Activated CD4-positive, alpha-beta T cell treated with anti-CD3 and anti-CD28 coated beads for 36 hours (primary cell): ENCODE measurements at regions not wholly inside any gene's neighbourhood (a gene's known extent, or its start where the extent isn't known, plus 50 kb on each side); places are given as distances from the start of the nearest gene placed in this dataset.

ENCODE experiments used
- ATAC-seq: fragments of 200-7000 bp; cut with Tn5 transposase; one replicate; pipeline ENCODE4 v1.10.0; 2021; ENCODE audit warnings: mild to moderate bottlenecking, moderate library complexity
- CTCF ChIA-PET: fragments of 350-600 bp; sonication (Branson Sonifier 250); formaldehyde crosslinking; loops from one replicate; lab custom pipeline; 2021; ENCODE audit warnings: antibody characterized with exemption; lab: Charles Lee
- POLR2A ChIA-PET: fragments of 350-600 bp; sonication (Branson Sonifier 250); formaldehyde crosslinking; loops from one replicate; lab custom pipeline; 2021; ENCODE audit warnings: antibody characterized with exemption, inconsistent platforms; lab: Charles Lee
- DNase-seq: peaks from one replicate; pipeline ENCODE4 v3.0.0-alpha.2; 2020
- H3K27ac Mint-ChIP-seq: one replicate; pipeline ENCODE4 v1.8.0; 2021; ENCODE audit warnings: mixed read lengths
- H3K27me3 Mint-ChIP-seq: one replicate; pipeline ENCODE4 v1.8.0; 2021; ENCODE audit warnings: mixed read lengths
- H3K36me3 Mint-ChIP-seq: one replicate; pipeline ENCODE4 v1.8.0; 2021; ENCODE audit warnings: low read depth, mixed read lengths
- H3K4me1 Mint-ChIP-seq: one replicate; pipeline ENCODE4 v1.8.0; 2021; ENCODE audit warnings: mixed read lengths
- H3K4me3 Mint-ChIP-seq: one replicate; pipeline ENCODE4 v1.8.0; 2021; ENCODE audit warnings: mild to moderate bottlenecking, moderate library complexity, mixed read lengths
- H3K9me3 Mint-ChIP-seq: one replicate; pipeline ENCODE4 v1.8.0; 2021; ENCODE audit warnings: low read depth, mixed read lengths
- intact Hi-C, 2 experiments: fragments of 100-400 bp; cut with DNase I in 1 of 2; cut with micrococcal nuclease in 1 of 2; formaldehyde crosslinking; loops; one replicate each; pipeline versions ENCODE4 v1.14.2 to v1.15.1; 2022 to 2024; cut with DNase I, micrococcal nuclease

DNA sequence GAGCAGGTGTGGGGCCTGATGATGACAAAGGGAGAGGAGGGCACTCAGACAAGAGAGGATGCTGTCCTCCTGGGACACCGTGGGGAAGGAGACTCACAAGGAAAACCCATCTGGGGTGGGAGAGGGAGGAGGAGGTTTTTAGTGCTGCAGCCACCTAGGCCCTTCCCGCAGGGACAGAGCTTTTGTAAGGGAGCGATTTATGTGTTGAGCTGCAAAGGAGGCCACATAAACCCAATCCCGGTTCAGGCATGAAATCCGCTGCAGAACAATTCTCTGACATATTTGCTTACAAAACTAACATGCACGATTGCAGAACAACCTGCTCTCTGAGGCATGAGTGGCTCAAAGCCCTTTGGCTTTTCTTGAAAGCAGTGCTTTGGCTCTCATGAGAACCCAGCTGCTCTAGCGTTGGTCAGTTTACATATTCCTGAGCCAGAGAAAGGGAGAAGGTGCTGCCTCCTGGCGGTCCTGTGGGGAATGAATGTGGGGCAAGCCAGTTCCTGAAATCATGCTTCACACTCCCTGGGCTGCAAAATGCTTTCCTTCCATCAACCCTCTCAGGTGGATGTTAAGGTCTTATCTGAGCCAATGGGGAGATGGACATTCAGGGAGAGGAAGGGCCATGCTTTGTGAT lies 122.4 kb upstream of the NLRP1 start:
- no peaks in the 10 kb centered on the region for H3K9me3 Mint-ChIP-seq
- H3K4me3 Mint-ChIP-seq = no peak overlapping the region
- no peaks in the 10 kb centered on the region for H3K4me1 Mint-ChIP-seq
- H3K27ac Mint-ChIP-seq = no peak overlapping the region
- ATAC-seq (peak; percentile 63), DNase-seq (peak; percentile 78)
- ChIA-PET POLR2A (no interaction called here), CTCF (interaction anchor here (0.7 to 3.2 kb wide), 18 partner anchors 10 to 882 kb away, joined by 3 to 28 read pairs (median 4); partner anchors contain the start of gene NLRP1)
- no peaks in the 10 kb centered on the region for H3K36me3 Mint-ChIP-seq
- intact Hi-C loops = loop anchor here (1.0 to 5.0 kb wide), 3 partner anchors 114 to 716 kb away; no protein-coding TSS in a partner anchor
- peaks cover 12% of the 10 kb centered on the region for H3K27me3 Mint-ChIP-seq

DNA sequence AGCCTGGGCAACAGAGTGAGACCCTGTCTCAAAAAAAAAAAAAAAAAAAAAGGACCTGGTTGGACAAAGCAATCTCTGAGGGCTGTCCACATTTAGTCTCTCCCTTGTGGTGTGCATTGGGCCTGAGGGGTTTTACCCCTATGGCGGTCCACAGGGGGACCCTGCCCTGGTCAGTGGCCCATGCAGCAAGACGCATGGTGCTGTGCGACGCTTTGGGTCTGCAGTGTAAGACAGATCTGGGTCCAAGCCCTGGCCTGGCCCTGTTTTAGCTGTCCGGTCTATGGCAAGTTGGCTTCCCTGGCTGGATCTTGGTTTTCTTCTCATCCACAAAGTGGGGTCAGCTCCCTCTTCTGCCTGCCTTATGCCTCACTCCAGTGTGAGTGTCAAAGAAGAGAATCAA lies 123.2 kb upstream of the NLRP1 start:
- Mint-ChIP-seq H3K27me3 (peaks cover 16% of the 10 kb centered on the region), H3K4me1 (no peaks in the 10 kb centered on the region), H3K27ac (no peak overlapping the region), H3K36me3 (no peaks in the 10 kb centered on the region), H3K9me3 (no peaks in the 10 kb centered on the region), H3K4me3 (no peak overlapping the region)
- POLR2A ChIA-PET = no interaction called here
- CTCF ChIA-PET = interaction anchor here (0.7 to 3.2 kb wide), 7 partner anchors 31 to 729 kb away, joined by 3 to 28 read pairs (median 6); no protein-coding TSS in a partner anchor
- DNase-seq = no peak
- no peak for ATAC-seq
- intact Hi-C loops = loop anchor here (1.0 to 5.0 kb wide), 3 partner anchors 115 to 715 kb away; no protein-coding TSS in a partner anchor

DNA sequence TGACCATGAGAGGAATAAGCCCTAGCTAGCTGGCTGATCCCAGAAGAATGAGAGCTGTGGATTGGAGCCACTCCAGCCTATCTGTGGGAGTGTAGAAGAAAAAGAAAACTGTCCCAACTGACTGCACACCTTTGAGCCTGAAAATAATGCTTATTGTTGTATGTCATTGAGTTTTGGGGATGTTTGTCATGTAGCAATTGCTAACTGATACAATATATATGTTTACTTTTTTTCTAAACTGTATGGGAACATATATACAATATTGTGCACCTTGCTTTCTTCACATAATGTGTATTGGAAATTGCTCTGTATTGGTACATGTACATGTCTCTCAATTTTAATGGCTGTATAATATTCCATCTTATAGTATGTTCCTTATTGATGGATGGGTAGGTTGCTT lies 124.0 kb upstream of the NLRP1 start:
- Mint-ChIP-seq H3K36me3 (no peaks in the 10 kb centered on the region), H3K9me3 (no peaks in the 10 kb centered on the region), H3K4me3 (no peak overlapping the region), H3K27ac (no peak overlapping the region), H3K27me3 (peaks cover 22% of the 10 kb centered on the region), H3K4me1 (no peaks in the 10 kb centered on the region)
- DNase-seq (no peak), ATAC-seq (no peak)
- POLR2A ChIA-PET = no interaction called here
- CTCF ChIA-PET = interaction anchor here (0.7 to 3.2 kb wide), 3 partner anchors 115 to 628 kb away, joined by 3 to 28 read pairs (median 22); no protein-coding TSS in a partner anchor
- intact Hi-C loops = loop anchor here (5.0 kb wide), 1 partner anchor 714 kb away; no protein-coding TSS in a partner anchor

- Mint-ChIP-seq H3K4me1 (no peaks in the 10 kb centered on the region), H3K9me3 (no peaks in the 10 kb centered on the region), H3K36me3 (no peaks in the 10 kb centered on the region), H3K27ac (no peak overlapping the region), H3K27me3 (peaks cover 29% of the 10 kb centered on the region), H3K4me3 (no peak overlapping the region)
- intact Hi-C loops = no loop called here
- ChIA-PET CTCF (interaction anchor here (0.8 to 2.4 kb wide), 2 partner anchors 104 to 119 kb away, joined by 5 to 10 read pairs; no protein-coding TSS in a partner anchor), POLR2A (no interaction called here)
- DNase-seq (no peak), ATAC-seq (no peak)
Measured at GRCh38 chr17:5711344-5711743, 127.0 kb upstream of the NLRP1 start.

DNA sequence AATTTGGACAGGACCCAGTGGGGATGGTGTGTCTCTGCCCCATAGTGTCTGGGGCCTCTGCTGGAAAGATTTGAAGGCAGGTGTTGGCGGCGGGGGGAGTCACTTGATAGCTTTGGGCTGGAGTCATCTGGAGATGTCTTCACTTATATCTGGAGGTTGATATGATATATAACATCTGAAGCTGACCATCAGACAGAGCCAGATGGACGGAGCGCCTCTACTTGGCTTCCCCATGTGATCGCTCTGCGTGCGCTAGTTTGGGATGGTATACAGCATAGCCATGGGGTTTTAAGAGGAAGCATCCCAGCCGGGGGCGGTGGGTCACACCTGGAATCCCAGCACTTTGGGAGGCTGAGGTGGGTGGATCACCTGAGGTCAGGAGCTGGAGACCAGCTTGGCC lies 130.7 kb upstream of the NLRP1 start:
- Mint-ChIP-seq H3K27ac (no peak overlapping the region), H3K36me3 (no peaks in the 10 kb centered on the region), H3K9me3 (no peaks in the 10 kb centered on the region), H3K27me3 (peaks cover 40% of the 10 kb centered on the region), H3K4me1 (no peaks in the 10 kb centered on the region), H3K4me3 (no peak overlapping the region)
- ChIA-PET CTCF (no interaction called here), POLR2A (no interaction called here)
- no peak for DNase-seq
- ATAC-seq = no peak
- intact Hi-C loops = no loop called here

DNA sequence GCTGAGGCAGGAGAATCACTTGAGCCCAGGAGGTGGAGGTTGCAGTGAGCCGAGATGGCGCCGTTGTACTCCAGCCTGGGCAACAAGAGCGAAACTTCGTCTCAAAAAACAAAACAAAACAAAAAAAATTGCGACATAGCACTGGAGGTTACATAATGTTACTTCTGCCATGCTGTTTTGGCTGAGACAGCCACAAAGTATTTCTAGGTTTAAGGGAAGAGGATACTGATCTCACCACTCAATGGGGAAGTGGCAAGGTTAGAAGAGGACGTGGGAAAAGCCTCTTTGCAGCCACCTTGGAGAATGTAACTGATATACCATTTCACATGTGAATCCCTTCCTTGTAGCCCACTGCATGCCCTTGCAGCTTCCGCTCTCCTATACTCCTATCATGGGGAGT lies 131.2 kb upstream of the NLRP1 start:
- no peak for DNase-seq
- intact Hi-C loops = no loop called here
- Mint-ChIP-seq H3K36me3 (no peaks in the 10 kb centered on the region), H3K27ac (no peak overlapping the region), H3K4me1 (no peaks in the 10 kb centered on the region), H3K27me3 (peaks cover 37% of the 10 kb centered on the region), H3K4me3 (no peak overlapping the region), H3K9me3 (no peaks in the 10 kb centered on the region)
- ChIA-PET POLR2A (no interaction called here), CTCF (no interaction called here)
- no peak for ATAC-seq

DNA sequence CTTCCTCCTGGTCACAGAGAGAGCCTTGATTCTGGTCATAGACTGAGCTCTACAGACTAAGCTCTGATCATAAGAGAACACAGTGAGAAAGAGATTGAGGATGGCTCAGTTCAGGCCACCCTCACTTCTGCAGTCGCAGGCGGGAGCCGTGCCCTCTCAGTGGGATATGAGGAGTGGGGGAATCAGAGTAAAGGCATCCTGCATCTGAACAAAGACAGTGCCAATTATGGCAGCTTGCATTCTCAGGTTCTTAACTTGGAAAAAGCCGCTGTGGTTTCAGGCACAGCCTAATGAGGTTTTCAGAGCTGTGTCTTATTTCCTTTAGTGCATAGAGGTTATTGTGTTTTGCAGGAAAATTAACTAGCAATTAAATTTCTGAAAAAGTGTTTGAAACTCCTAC lies 134.4 kb upstream of the NLRP1 start:
- ChIA-PET CTCF (interaction anchor here (0.8 to 2.2 kb wide), 2 partner anchors 12 to 21 kb away, joined by 3 to 6 read pairs; no protein-coding TSS in a partner anchor), POLR2A (no interaction called here)
- no peak for DNase-seq
- Mint-ChIP-seq H3K27ac (no peak overlapping the region), H3K9me3 (no peaks in the 10 kb centered on the region), H3K36me3 (no peaks in the 10 kb centered on the region), H3K4me1 (no peaks in the 10 kb centered on the region), H3K27me3 (peaks cover 29% of the 10 kb centered on the region), H3K4me3 (no peak overlapping the region)
- no peak for ATAC-seq
- intact Hi-C loops = no loop called here

GRCh38 chr17:5719976-5720375 lies 135.7 kb upstream of the NLRP1 start:
- POLR2A ChIA-PET = no interaction called here
- no peak overlapping the region for H3K4me3 Mint-ChIP-seq
- peaks cover 36% of the 10 kb centered on the region for H3K27me3 Mint-ChIP-seq
- H3K4me1 Mint-ChIP-seq = no peaks in the 10 kb centered on the region
- no peak for ATAC-seq
- H3K36me3 Mint-ChIP-seq = no peaks in the 10 kb centered on the region
- intact Hi-C loops = no loop called here
- no peak for DNase-seq
- H3K9me3 Mint-ChIP-seq = peaks cover 6% of the 10 kb centered on the region
- no peak overlapping the region for H3K27ac Mint-ChIP-seq
- CTCF ChIA-PET = no interaction called here

GRCh38 chr17:5730373-5730772 lies 146.1 kb upstream of the NLRP1 start:
- ATAC-seq (no peak), DNase-seq (no peak)
- H3K9me3 Mint-ChIP-seq = no peaks in the 10 kb centered on the region
- no peak overlapping the region for H3K4me3 Mint-ChIP-seq
- no peaks in the 10 kb centered on the region for H3K4me1 Mint-ChIP-seq
- no peaks in the 10 kb centered on the region for H3K36me3 Mint-ChIP-seq
- POLR2A ChIA-PET = no interaction called here
- peaks cover 17% of the 10 kb centered on the region for H3K27me3 Mint-ChIP-seq
- CTCF ChIA-PET = interaction anchor here (0.6 kb wide), 1 partner anchor 67 kb away, joined by 3 read pairs; no protein-coding TSS in a partner anchor
- no peak overlapping the region for H3K27ac Mint-ChIP-seq
- intact Hi-C loops = no loop called here

GRCh38 chr17:5740937-5741336 lies 156.6 kb upstream of the NLRP1 start:
- CTCF ChIA-PET = no interaction called here
- DNase-seq (no peak), ATAC-seq (no peak)
- peaks cover 13% of the 10 kb centered on the region for H3K27me3 Mint-ChIP-seq
- H3K4me1 Mint-ChIP-seq = no peaks in the 10 kb centered on the region
- no peaks in the 10 kb centered on the region for H3K36me3 Mint-ChIP-seq
- POLR2A ChIA-PET = no interaction called here
- no peaks in the 10 kb centered on the region for H3K9me3 Mint-ChIP-seq
- no peak overlapping the region for H3K4me3 Mint-ChIP-seq
- H3K27ac Mint-ChIP-seq = no peak overlapping the region
- intact Hi-C loops = no loop called here

- ChIA-PET POLR2A (no interaction called here), CTCF (no interaction called here)
- Mint-ChIP-seq H3K4me3 (no peak overlapping the region), H3K9me3 (no peaks in the 10 kb centered on the region), H3K27ac (no peak overlapping the region), H3K36me3 (no peaks in the 10 kb centered on the region), H3K27me3 (peaks cover 17% of the 10 kb centered on the region), H3K4me1 (no peaks in the 10 kb centered on the region)
- DNase-seq (no peak), ATAC-seq (no peak)
- intact Hi-C loops = no loop called here
Measured at GRCh38 chr17:5741810-5742209, 157.5 kb upstream of the NLRP1 start.

DNA sequence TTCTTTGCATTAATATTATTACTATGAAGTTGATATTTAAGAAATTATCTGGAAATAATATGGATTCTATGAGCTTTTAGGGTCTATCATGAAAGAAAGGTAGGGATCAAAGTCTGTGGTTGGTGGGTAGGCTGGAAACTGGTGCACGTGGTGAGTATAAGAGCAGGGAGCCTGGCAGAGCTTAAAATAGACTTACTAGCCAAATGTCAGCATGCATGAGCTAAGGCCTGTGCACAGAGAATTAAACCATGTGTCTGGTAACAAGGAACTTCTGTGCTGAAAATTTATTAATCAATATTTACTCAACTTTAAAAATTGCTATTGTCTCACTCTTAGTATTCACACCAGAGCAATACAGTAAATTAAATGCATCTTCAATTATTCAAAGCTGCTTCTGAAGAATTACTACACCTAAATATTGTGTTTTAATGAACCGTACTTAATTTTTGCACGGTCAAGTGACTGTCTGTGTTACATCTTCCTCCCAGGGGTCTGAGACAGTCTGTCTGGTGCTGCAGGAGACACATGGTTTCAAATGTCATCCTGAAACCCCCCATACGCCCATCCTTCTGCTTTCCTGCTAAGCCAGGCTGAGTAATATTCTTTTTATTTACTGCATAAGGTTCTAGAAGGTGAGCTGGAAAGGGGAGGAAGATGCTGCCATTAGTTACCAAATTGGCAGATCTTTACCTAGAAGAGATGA lies 161.0 kb upstream of the NLRP1 start:
- Mint-ChIP-seq H3K27ac (no peak overlapping the region), H3K4me1 (no peaks in the 10 kb centered on the region), H3K9me3 (no peaks in the 10 kb centered on the region), H3K4me3 (no peak overlapping the region), H3K36me3 (no peaks in the 10 kb centered on the region), H3K27me3 (peaks cover 13% of the 10 kb centered on the region)
- no peak for DNase-seq
- POLR2A ChIA-PET = no interaction called here
- no peak for ATAC-seq
- CTCF ChIA-PET = interaction anchor here (0.6 kb wide), 1 partner anchor 32 kb away, joined by 3 read pairs; no protein-coding TSS in a partner anchor
- intact Hi-C loops = no loop called here
